Activated CD4-positive, alpha-beta memory T cell treated with anti-CD3 and anti-CD28 coated beads, Interleukin-2, amount 10 ng/mL, durations not matched to agents 7 days and 5 days (primary cell): ENCODE measurements at regions not wholly inside any gene's neighbourhood (a gene's known extent, or its start where the extent isn't known, plus 50 kb on each side); places are given as distances from the start of the nearest gene placed in this dataset.
"Not testable (repeated sequence)": the region's sequence is repeated elsewhere in the genome, so short reads cannot be mapped to it uniquely, and the experiment has no call there.

Experiments used
- CTCF ChIA-PET: fragments of 350-600 bp; sonication (Branson Sonifier 250); formaldehyde crosslinking; loops from one replicate; lab custom pipeline; 2021; ENCODE audit warnings: antibody characterized with exemption, inconsistent platforms; lab: Charles Lee
- POLR2A ChIA-PET: fragments of 350-600 bp; sonication (Branson Sonifier 250); formaldehyde crosslinking; loops from one replicate; lab custom pipeline; 2021; ENCODE audit warnings: antibody characterized with exemption; lab: Charles Lee
- DNase-seq: peaks from one replicate; pipeline ENCODE4 v3.0.0-alpha.2; 2020
- H3K27ac Mint-ChIP-seq: one replicate; pipeline ENCODE4 v1.8.0; 2021; ENCODE audit warnings: mild to moderate bottlenecking, mixed read lengths
- H3K27me3 Mint-ChIP-seq: one replicate; pipeline ENCODE4 v1.8.0; 2021; ENCODE audit warnings: mixed read lengths
- H3K36me3 Mint-ChIP-seq: one replicate; pipeline ENCODE4 v1.8.0; 2021; ENCODE audit warnings: low read depth, mixed read lengths
- H3K4me1 Mint-ChIP-seq: one replicate; pipeline ENCODE4 v1.8.0; 2021; ENCODE audit warnings: mixed read lengths
- H3K4me3 Mint-ChIP-seq: one replicate; pipeline ENCODE4 v1.8.0; 2021; ENCODE audit warnings: mild to moderate bottlenecking, mixed read lengths
- H3K9me3 Mint-ChIP-seq: one replicate; pipeline ENCODE4 v1.8.0; 2021; ENCODE audit warnings: mixed read lengths

DNA sequence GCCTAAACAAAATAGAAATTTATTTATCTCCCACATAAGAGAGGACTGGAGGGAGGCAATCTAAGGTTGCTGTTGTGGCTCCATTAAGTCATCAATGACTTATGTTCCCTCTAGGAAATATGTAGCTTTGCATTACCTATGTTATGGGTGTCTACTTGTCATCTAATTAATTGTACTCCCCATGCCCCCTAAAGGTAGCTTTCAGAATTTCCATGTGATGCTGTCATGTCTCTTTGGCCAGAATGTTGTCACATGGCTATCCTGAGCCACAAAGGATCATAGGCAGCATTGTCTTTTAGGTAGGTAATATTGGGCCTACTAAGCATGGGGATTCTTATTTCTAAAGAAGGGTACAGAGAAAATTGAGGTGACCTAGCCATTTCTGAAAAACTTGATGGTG, 935.6 kb upstream of the FANCL start:
- Mint-ChIP-seq H3K4me1 (no peaks in the 10 kb centered on the region), H3K4me3 (no peak overlapping the region), H3K9me3 (no peaks in the 10 kb centered on the region), H3K27ac (no peak overlapping the region), H3K36me3 (no peaks in the 10 kb centered on the region), H3K27me3 (no peaks in the 10 kb centered on the region)
- DNase-seq: no peak
- POLR2A ChIA-PET: no interaction called here
- CTCF ChIA-PET: no interaction called here

DNA sequence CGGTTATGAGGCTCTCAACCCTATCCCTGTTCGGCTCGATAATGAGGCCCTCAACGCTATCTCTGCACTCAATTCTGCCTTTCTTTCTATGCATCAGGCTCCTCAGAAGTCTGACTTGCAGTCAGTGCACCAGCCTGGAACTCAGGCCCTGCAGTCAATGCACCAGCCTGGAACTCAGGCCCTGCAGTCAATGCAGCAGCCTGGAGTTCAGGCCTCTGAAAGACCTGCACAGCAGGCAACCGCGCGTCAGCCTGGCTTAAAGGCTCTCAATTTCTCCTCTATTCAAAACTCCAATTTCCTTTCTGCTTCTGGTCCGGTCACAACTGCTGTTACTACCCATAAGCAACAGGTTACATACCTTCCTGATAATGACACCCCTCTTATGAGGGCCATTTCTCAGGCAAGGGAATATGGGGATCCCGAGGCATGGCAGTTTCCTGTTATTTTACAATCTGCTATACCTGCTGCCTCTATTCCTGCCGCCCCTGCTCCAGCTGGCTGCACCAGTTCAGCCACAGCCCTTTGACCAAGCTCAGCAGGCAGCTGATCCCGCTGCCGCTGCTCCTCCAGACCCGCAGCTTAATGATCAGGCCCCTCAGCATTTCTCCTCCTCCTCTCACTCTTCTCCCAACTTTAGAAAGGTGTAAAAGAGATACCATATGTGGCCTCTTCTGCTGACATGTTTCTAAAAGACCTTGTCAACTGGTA, 933.6 kb upstream of the FANCL start:
- Mint-ChIP-seq H3K4me3 (no peak overlapping the region), H3K36me3 (no peaks in the 10 kb centered on the region), H3K9me3 (no peaks in the 10 kb centered on the region), H3K27me3 (no peaks in the 10 kb centered on the region), H3K27ac (no peak overlapping the region), H3K4me1 (no peaks in the 10 kb centered on the region)
- DNase-seq: no peak
- CTCF ChIA-PET: no interaction called here
- POLR2A ChIA-PET: no interaction called here

DNA sequence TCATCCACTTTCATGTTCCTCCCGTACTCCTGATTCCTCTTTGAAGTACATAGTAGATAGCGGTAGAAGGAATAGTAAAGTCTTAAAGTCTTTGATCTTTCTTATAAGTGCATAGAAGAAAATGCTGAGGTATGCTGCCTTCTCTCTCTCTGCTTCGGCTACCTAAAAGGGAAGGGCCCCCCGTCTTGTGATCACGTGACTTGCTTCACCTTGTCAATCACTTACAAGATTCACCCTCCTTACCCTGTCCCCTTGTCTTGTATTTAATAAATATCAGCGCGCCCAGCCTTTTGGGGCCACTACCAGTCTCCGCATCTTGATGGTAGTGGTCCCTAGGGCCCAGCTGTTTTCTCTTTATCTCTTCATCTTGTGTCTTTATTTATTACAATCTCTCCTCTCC, 932.2 kb upstream of the FANCL start:
- H3K27me3 Mint-ChIP-seq: no peaks in the 10 kb centered on the region
- no peaks in the 10 kb centered on the region for H3K36me3 Mint-ChIP-seq
- DNase-seq: no peak
- no peaks in the 10 kb centered on the region for H3K9me3 Mint-ChIP-seq
- H3K27ac Mint-ChIP-seq: no peak overlapping the region
- POLR2A ChIA-PET: no interaction called here
- CTCF ChIA-PET: no interaction called here
- H3K4me1 Mint-ChIP-seq: no peaks in the 10 kb centered on the region
- H3K4me3 Mint-ChIP-seq: no peak overlapping the region

DNA sequence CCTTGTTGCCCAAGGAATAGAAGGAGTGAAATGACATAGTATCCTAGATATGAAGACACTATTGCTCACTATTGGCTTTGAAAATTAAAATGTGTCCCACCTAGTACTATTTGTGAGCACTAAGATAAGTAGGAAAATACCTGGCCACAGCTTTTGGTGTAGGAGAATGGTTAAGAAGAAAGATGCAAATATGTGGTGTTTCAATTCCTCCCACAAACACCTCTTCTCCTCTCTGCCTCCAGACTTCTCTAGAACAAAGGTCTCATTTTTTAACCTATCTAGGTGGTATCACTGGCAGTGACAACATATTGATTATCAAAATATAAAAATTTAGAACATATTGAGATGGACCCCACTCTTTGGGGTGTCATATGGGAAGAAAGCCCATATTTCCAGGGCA, 929.9 kb upstream of the FANCL start:
- ChIA-PET POLR2A (no interaction called here), CTCF (no interaction called here)
- Mint-ChIP-seq H3K4me1 (no peaks in the 10 kb centered on the region), H3K9me3 (no peaks in the 10 kb centered on the region), H3K36me3 (no peaks in the 10 kb centered on the region), H3K27me3 (no peaks in the 10 kb centered on the region), H3K4me3 (no peak overlapping the region), H3K27ac (no peak overlapping the region)
- no peak for DNase-seq

DNA sequence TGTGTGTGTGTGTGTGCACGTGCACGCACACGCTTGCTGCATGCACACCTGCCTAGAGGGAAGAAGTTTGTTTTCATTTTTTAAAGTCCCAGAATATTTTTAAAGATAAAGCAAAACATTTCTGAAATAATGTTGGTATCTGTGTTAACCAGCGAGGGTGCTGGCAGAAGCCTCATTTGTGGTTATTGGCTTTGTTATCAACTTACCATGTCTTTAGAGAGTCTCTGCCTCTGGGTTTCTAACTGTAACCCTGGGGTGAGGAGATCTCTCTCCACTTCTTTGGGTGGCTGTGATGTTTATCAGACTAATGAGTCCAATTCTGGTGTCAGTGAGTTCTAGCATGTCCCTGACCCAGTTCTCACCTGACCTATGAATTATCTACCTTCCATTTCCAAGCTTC, 927.6 kb upstream of the FANCL start:
- no peak overlapping the region for H3K4me3 Mint-ChIP-seq
- no peak overlapping the region for H3K27ac Mint-ChIP-seq
- no peaks in the 10 kb centered on the region for H3K9me3 Mint-ChIP-seq
- POLR2A ChIA-PET: no interaction called here
- no peak for DNase-seq
- H3K27me3 Mint-ChIP-seq: no peaks in the 10 kb centered on the region
- no peaks in the 10 kb centered on the region for H3K36me3 Mint-ChIP-seq
- no peaks in the 10 kb centered on the region for H3K4me1 Mint-ChIP-seq
- CTCF ChIA-PET: no interaction called here

DNA sequence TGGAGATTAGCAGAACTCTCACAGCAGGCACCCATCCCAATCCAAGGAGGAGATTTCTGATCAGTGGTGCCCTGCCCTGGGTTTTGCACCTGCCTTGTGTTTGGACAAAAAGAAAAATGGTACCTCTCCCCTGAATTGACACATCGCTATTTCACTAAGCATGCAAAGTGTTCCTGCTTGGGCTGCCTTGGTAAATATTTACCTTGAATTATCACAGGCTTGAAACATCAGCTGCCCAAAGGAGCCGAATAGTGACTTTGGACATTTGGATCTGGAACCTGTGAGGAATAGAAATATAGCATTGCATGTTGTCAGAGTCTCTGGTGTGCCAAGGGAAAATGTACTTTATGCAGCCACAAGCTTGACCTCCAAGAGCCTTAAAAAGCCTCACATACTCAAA, 926.4 kb upstream of the FANCL start:
- CTCF ChIA-PET: no interaction called here
- POLR2A ChIA-PET: no interaction called here
- H3K9me3 Mint-ChIP-seq: no peaks in the 10 kb centered on the region
- H3K4me3 Mint-ChIP-seq: no peak overlapping the region
- no peak for DNase-seq
- H3K27ac Mint-ChIP-seq: no peak overlapping the region
- H3K27me3 Mint-ChIP-seq: no peaks in the 10 kb centered on the region
- H3K36me3 Mint-ChIP-seq: no peaks in the 10 kb centered on the region
- no peaks in the 10 kb centered on the region for H3K4me1 Mint-ChIP-seq

DNA sequence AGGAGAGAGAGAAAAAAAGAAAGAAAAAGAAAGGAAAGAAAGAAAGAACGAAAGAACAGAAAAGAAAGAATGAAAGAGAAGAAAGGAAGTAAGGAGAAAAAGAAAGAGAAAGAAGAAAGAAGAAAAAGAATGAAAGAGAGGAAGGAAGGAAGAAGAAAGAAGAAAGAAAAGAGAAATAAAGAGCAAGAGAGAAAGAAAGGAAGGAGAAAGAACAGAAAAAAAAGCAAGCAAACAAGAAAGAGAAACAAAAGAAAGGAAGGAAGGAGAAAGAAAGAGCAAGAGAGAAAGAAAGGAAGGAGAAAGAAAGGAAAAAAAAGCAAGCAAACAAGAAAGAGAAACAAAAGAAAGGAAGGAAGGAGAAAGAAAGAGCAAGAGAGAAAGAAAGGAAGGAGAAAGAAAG, 916.8 kb upstream of the FANCL start:
- POLR2A ChIA-PET, H3K27ac Mint-ChIP-seq, H3K4me3 Mint-ChIP-seq, CTCF ChIA-PET, H3K27me3 Mint-ChIP-seq, H3K36me3 Mint-ChIP-seq, DNase-seq, H3K9me3 Mint-ChIP-seq, H3K4me1 Mint-ChIP-seq: not testable (repeated sequence)

DNA sequence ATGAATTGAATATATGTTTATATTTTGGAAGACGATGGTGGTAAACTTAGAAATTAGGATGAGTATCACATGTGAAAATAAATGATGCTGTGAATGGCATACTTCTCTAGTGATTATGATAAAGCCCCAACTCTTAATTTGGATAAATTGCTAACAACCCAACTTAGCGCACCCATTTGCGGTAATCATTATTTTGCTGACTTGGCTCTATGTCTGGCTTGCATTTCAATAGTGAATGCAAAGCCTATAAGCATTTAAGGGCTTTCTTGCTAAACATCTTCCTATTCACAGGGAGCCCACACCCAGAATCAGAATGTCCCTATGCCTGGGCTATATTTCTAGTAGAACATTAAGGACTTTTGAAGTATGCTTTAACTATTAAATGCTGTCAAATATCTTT, 910.7 kb upstream of the FANCL start:
- Mint-ChIP-seq H3K36me3 (no peaks in the 10 kb centered on the region), H3K27me3 (no peaks in the 10 kb centered on the region), H3K9me3 (no peaks in the 10 kb centered on the region), H3K27ac (no peak overlapping the region), H3K4me3 (no peak overlapping the region), H3K4me1 (no peaks in the 10 kb centered on the region)
- ChIA-PET POLR2A (no interaction called here), CTCF (no interaction called here)
- no peak for DNase-seq

DNA sequence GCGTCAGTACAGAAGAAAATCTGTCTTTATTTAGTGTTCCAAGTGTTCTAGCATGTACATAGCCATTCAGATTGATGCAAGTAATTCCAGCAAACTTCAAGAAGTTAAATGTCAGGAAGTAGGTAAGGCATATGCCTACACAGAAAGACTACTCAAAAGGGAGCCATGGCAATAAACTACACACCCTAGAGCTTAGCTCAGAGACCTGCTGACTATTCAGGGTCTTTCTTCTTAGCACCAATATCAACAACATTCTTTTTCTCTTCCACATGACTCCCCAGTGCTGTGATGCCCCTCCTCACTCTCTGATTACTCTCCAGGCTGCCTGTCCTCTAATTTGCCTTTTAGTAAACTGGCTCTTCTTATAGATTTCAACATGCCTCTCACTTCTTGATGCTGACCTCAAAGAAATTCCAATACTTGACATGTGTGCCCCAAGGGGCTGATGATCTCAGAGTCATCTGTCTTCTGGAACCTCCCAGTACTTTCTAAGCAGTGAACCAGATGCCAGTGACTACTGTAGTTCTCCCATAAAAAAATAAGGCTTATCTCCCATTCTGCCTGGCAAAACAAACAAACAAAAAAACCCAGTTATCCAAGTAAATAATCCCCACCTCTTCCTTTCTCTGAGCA, 909.2 kb upstream of the FANCL start:
- H3K27ac Mint-ChIP-seq: no peak overlapping the region
- POLR2A ChIA-PET: no interaction called here
- no peaks in the 10 kb centered on the region for H3K9me3 Mint-ChIP-seq
- H3K4me1 Mint-ChIP-seq: no peaks in the 10 kb centered on the region
- no peak overlapping the region for H3K4me3 Mint-ChIP-seq
- DNase-seq: no peak
- H3K27me3 Mint-ChIP-seq: no peaks in the 10 kb centered on the region
- no peaks in the 10 kb centered on the region for H3K36me3 Mint-ChIP-seq
- CTCF ChIA-PET: no interaction called here

DNA sequence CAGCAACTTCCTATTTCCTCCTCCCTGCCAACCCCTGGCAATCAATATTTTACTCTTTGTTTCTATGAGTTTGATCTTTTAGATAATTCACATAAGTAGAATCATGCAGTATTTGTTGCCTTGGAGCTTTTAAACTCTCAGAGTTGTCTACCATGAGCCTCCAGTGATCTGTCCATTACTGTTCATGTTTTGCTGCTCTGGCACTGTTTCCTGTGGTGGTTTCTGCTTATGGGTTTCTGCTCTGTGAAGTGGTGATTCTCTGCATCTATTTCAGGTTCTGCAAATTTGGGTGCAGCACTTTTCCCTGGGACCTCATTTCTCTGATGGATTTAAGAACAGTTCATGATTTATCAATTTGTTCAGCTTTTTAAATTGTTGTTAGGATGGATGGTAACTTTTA, 908.1 kb upstream of the FANCL start:
- Mint-ChIP-seq H3K36me3 (no peaks in the 10 kb centered on the region), H3K4me1 (no peaks in the 10 kb centered on the region), H3K9me3 (no peaks in the 10 kb centered on the region), H3K27ac (no peak overlapping the region), H3K4me3 (no peak overlapping the region), H3K27me3 (no peaks in the 10 kb centered on the region)
- CTCF ChIA-PET: no interaction called here
- DNase-seq: no peak
- POLR2A ChIA-PET: no interaction called here

DNA sequence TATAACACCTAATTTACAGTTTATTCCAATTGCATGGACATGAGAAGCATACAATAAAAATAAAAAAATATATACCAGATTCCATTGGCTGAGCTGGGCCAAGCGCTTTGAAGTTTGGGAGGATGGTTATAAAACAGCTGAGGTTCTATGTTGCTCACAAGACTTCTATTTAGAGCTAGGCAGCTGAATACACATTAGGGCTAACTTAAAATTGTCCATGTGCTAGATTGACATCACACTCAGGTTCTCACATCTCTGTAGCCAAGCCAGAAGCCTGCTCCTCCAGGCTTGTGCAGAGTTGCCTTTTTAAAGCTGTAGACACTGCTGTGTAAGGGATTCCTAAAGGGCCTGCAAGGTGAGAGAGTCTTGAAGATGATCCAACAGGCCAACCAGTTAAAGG, 871.1 kb upstream of the FANCL start:
- Mint-ChIP-seq H3K27me3 (no peaks in the 10 kb centered on the region), H3K4me3 (no peak overlapping the region), H3K9me3 (no peaks in the 10 kb centered on the region), H3K36me3 (no peaks in the 10 kb centered on the region), H3K4me1 (no peaks in the 10 kb centered on the region), H3K27ac (no peak overlapping the region)
- DNase-seq: no peak
- ChIA-PET POLR2A (no interaction called here), CTCF (no interaction called here)

DNA sequence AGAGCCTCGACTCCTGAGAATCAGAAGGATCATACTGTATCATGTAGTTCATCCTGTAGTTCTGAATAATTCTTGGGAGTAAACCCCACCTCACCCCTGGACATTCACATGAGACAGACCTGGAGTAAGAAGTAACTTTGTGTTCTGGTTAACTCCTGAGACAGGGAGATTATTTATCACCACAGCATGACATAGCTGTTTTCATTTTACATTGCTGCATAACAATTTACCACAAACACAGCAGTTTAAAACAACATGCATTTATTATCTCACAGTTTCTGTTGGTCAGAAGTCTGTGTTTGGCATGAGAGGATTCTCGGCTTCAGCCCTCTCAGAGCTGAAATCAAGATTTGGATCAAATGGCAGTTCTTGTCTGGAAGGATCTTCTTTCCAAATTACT, 855.8 kb upstream of the FANCL start:
- ChIA-PET CTCF (no interaction called here), POLR2A (no interaction called here)
- H3K4me3 Mint-ChIP-seq: no peak overlapping the region
- no peaks in the 10 kb centered on the region for H3K36me3 Mint-ChIP-seq
- H3K9me3 Mint-ChIP-seq: no peaks in the 10 kb centered on the region
- H3K27ac Mint-ChIP-seq: no peak overlapping the region
- no peaks in the 10 kb centered on the region for H3K27me3 Mint-ChIP-seq
- DNase-seq: no peak
- no peaks in the 10 kb centered on the region for H3K4me1 Mint-ChIP-seq

DNA sequence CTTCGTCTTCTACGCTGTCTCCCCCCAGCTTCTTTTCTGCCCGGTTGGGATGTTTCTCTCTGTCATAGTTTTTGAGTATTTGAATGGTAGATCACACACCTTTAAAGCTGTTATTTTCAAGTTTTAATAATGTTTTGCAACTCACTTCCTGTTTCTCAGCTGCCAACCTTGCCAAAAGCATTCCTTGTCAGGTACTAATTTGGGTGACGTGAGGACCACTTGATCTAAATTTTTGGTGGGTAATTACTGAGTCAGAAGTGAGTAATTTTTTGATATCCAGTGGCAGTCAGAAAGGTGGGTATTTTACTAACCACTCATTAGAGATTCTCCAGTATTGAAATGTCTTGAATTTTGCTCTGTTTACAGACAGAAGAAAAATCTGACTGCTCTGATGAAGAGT, 852.4 kb upstream of the FANCL start:
- H3K36me3 Mint-ChIP-seq: no peaks in the 10 kb centered on the region
- H3K9me3 Mint-ChIP-seq: no peaks in the 10 kb centered on the region
- ChIA-PET POLR2A (no interaction called here), CTCF (no interaction called here)
- H3K27me3 Mint-ChIP-seq: no peaks in the 10 kb centered on the region
- H3K4me3 Mint-ChIP-seq: no peak overlapping the region
- no peak overlapping the region for H3K27ac Mint-ChIP-seq
- no peak for DNase-seq
- no peaks in the 10 kb centered on the region for H3K4me1 Mint-ChIP-seq

DNA sequence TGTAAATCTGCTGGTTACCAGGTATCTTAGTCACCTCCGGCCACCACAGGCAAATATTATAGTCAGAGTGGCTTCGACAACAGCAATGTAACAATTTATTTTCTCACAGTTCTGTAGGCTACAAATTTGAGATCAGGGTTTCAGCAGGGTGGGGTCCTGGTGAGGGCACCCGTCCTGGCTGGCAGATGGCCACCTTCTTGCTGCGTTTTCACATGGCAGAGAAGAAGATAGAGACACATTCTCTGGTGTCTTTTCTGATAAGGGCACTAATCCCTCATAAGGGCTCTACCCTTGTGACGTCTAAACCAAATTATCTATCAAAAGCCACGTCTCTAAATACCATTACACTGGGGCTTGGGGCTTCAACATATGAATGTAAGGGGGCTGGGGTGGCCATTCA, 843.2 kb upstream of the FANCL start:
- Mint-ChIP-seq H3K4me1 (no peaks in the 10 kb centered on the region), H3K9me3 (no peaks in the 10 kb centered on the region), H3K27me3 (no peaks in the 10 kb centered on the region), H3K36me3 (no peaks in the 10 kb centered on the region), H3K4me3 (no peak overlapping the region), H3K27ac (no peak overlapping the region)
- ChIA-PET POLR2A (no interaction called here), CTCF (no interaction called here)
- no peak for DNase-seq
